Keratinocyte (primary cell): ENCODE measurements at regions not wholly inside any gene's neighbourhood (a gene's known extent, or its start where the extent isn't known, plus 50 kb on each side); places are given as distances from the start of the nearest gene placed in this dataset.

Experiments used
- DNase-seq: peaks from one replicate; pipeline ENCODE4 v3.0.0-alpha.2; 2011; ENCODE audit warnings: low read depth, missing footprints, low spot score
- FAIRE-seq: peaks from 2 replicates; lab custom pipeline; 2011; peaks lifted over from hg19 to GRCh38; lab: Jason Lieb, UNC
- H2AFZ ChIP-seq: 2 replicates; pipeline ENCODE4 v1.6.0; 2012; ENCODE audit warnings: low read length, control low read depth, inconsistent platforms; ENCODE audit not compliant: control insufficient read depth
- H3K27ac ChIP-seq: 2 replicates; pipeline ENCODE4 v1.5.1; 2011; ENCODE audit warnings: low read length; ENCODE audit not compliant: control insufficient read depth, insufficient read depth
- H3K27me3 ChIP-seq: 3 replicates; pipeline ENCODE4 v1.6.0; 2011; ENCODE audit warnings: low read length; ENCODE audit not compliant: control insufficient read depth, insufficient read depth; ENCODE audit errors: extremely low read depth
- H3K36me3 ChIP-seq, 2 experiments: 2 replicates in 1 of 2; 3 replicates in 1 of 2; pipeline ENCODE4 v1.5.1; 2011; ENCODE audit warnings: low read length in 2 of 2, mild to moderate bottlenecking in 1 of 2; ENCODE audit not compliant: control insufficient read depth in 2 of 2, insufficient read depth in 2 of 2; ENCODE audit errors: extremely low read depth in 1 of 2
- H3K4me1 ChIP-seq: 3 replicates; pipeline ENCODE4 v1.5.1; 2011; ENCODE audit warnings: low read length; ENCODE audit not compliant: control insufficient read depth, insufficient read depth; ENCODE audit errors: extremely low read depth
- H3K4me2 ChIP-seq: 3 replicates; pipeline ENCODE4 v1.6.0; 2011; ENCODE audit warnings: low read depth, low read length; ENCODE audit not compliant: control insufficient read depth, insufficient read depth; ENCODE audit errors: extremely low read depth
- H3K4me3 ChIP-seq, 3 experiments: fragments of 200-600 bp in 1 of 3; sonication (generic) in 1 of 3; 2 replicates in 2 of 3; 3 replicates in 1 of 3; pipeline ENCODE4 v1.5.1; 2011 to 2016; ENCODE audit warnings: low read length in 3 of 3, mild to moderate bottlenecking in 3 of 3, control low read depth in 2 of 3, inconsistent platforms in 1 of 3, low read depth in 1 of 3, mixed read lengths in 1 of 3, mixed run types in 1 of 3, moderate library complexity in 1 of 3; ENCODE audit not compliant: control insufficient read depth in 2 of 3, insufficient read depth in 2 of 3; ENCODE audit errors: extremely low read depth in 1 of 3
- H3K79me2 ChIP-seq: 2 replicates; pipeline ENCODE4 v1.6.0; 2012; ENCODE audit warnings: low read length; ENCODE audit not compliant: control insufficient read depth, insufficient read depth
- H3K9ac ChIP-seq: 3 replicates; pipeline ENCODE4 v1.6.0; 2011; ENCODE audit warnings: low read length; ENCODE audit not compliant: control insufficient read depth, insufficient read depth; ENCODE audit errors: extremely low read depth
- H3K9me1 ChIP-seq: 3 replicates; pipeline ENCODE4 v1.6.0; 2011; ENCODE audit warnings: low read length; ENCODE audit not compliant: control insufficient read depth, insufficient read depth; ENCODE audit errors: extremely low read depth
- H3K9me3 ChIP-seq: 2 replicates; pipeline ENCODE4 v1.5.1; 2012; ENCODE audit warnings: low read depth, low read length; ENCODE audit not compliant: control insufficient read depth
- H4K20me1 ChIP-seq: 3 replicates; pipeline ENCODE4 v1.6.0; 2011; ENCODE audit warnings: low read length; ENCODE audit not compliant: control insufficient read depth, insufficient read depth; ENCODE audit errors: extremely low read depth
- CTCF ChIP-seq, 3 experiments: IDR thresholded peaks in 1 of 3; conservative IDR thresholded peaks in 1 of 3; optimal IDR thresholded peaks in 1 of 3; 2 replicates in 2 of 3; 3 replicates in 1 of 3; pipeline versions ENCODE3 to v1.5.1; 2011; ENCODE audit warnings: low read length in 3 of 3, mild to moderate bottlenecking in 3 of 3, moderate library complexity in 2 of 3, control low read depth in 1 of 3, inconsistent platforms in 1 of 3; ENCODE audit not compliant: insufficient read depth in 2 of 3; ENCODE audit errors: extremely low read depth in 1 of 3
- EZH2 ChIP-seq: IDR thresholded peaks from one replicate; pipeline ENCODE4 v1.6.1; 2012; ENCODE audit warnings: inconsistent platforms, mild to moderate bottlenecking, low read length, moderate library complexity
- dilution Hi-C: fragments of 300-500 bp; cut with MboI; formaldehyde crosslinking; loops from one replicate; pipeline ENCODE4 v1.7.0; 2020; ENCODE audit warnings: low sequenced_read_pairs; ENCODE audit not compliant: extremely low pct_ligation_motif_present

- Histone ChIP-seq H3K9me3 (no peaks in the 10 kb centered on the region), H4K20me1 (no peaks in the 10 kb centered on the region), H3K9ac (no peak overlapping the region), H3K79me2 (no peaks in the 10 kb centered on the region), H3K36me3 (no peaks in the 10 kb centered on the region), H2AFZ (no peak overlapping the region), H3K9me1 (no peaks in the 10 kb centered on the region), H3K4me1 (no peaks in the 10 kb centered on the region), H3K4me2 (no peak overlapping the region), H3K27ac (no peak overlapping the region), H3K27me3 (peaks cover 1% of the 10 kb centered on the region), H3K4me3 (no peak overlapping the region)
- no peak for TF ChIP-seq EZH2
- no peak for TF ChIP-seq CTCF (optimal IDR thresholded peaks at IDR 0.05 in 1 of 3, IDR thresholded peaks at IDR 0.05 in 1 of 3, conservative IDR thresholded peaks at IDR 0.05 in 1 of 3; ENCODE audit: extremely low read depth in 1 of 3, insufficient read depth in 2 of 3, low read length in 3 of 3)
- FAIRE-seq, result no peak
- DNase-seq, result no peak
- dilution Hi-C loops, result no loop called here
Observed at GRCh38 chr11:112829971-112830654, 131.1 kb upstream of the NCAM1 start.

DNA sequence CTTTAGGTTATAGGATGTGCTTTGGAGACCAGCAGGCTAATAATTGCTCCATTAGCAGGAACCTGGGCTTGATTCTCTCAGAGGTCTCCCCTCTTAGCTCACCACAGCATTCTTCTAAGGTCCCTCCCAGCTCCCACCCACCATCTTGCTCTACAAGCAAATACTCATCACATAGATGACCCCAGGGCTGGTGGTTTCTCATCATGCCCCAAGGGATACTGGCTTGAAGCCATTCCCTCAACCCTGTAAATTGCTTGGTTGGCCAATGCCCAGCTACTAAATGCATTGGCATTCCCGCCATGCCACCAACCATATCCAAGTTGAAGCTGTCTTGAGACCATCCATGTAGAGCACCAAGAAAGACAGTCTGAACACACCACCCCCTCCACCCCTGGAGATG lies 130.2 kb upstream of the NCAM1 start:
- dilution Hi-C loops, result no loop called here
- no peak for FAIRE-seq

More for the DNA sequence above, 130.2 kb upstream of the NCAM1 start:
- H4K20me1 ChIP-seq, result no peaks in the 10 kb centered on the region
- H3K36me3 ChIP-seq, result no peaks in the 10 kb centered on the region
- H3K9ac ChIP-seq, result no peak overlapping the region
- no peaks in the 10 kb centered on the region for H3K79me2 ChIP-seq
- H3K27ac ChIP-seq, result no peak overlapping the region
- no peak overlapping the region for H2AFZ ChIP-seq
- no peaks in the 10 kb centered on the region for H3K4me1 ChIP-seq
- TF ChIP-seq CTCF (optimal IDR thresholded peaks at IDR 0.05 in 1 of 3, IDR thresholded peaks at IDR 0.05 in 1 of 3, conservative IDR thresholded peaks at IDR 0.05 in 1 of 3; ENCODE audit: extremely low read depth in 1 of 3, insufficient read depth in 2 of 3, low read length in 3 of 3) (no peak), EZH2 (no peak)
- H3K9me1 ChIP-seq, result no peaks in the 10 kb centered on the region
- no peak overlapping the region for H3K4me3 ChIP-seq
- DNase-seq, result no peak
- H3K9me3 ChIP-seq, result no peaks in the 10 kb centered on the region
- peaks cover 4% of the 10 kb centered on the region for H3K27me3 ChIP-seq
- no peak overlapping the region for H3K4me2 ChIP-seq
